RWPE1 (cell line): ENCODE measurements at regions not wholly inside any gene's neighbourhood (a gene's known extent, or its start where the extent isn't known, plus 50 kb on each side); places are given as distances from the start of the nearest gene placed in this dataset.

Experiments used
- CTCF ChIA-PET: fragments of 350-600 bp; sonication (Branson Sonifier 250); formaldehyde crosslinking; extraction: SDS; loops from one replicate; lab custom pipeline; 2021; lab: Yijun Ruan, JAX
- POLR2A ChIA-PET: fragments of 400-600 bp; formaldehyde crosslinking; extraction: SDS; loops from one replicate; lab custom pipeline; 2020; ENCODE audit warnings: antibody characterized with exemption; ENCODE audit not compliant: low non-redundant PET; lab: Yijun Ruan, JAX
- DNase-seq: peaks from one replicate; pipeline ENCODE4 v3.0.0; 2012; ENCODE audit warnings: low spot score
- H3K27ac ChIP-seq: fragments of 450-650 bp; 2 replicates; pipeline ENCODE4 v1.5.1; 2017
- TF ChIP-seq, protein P1 (sequence below): fragments of 450-650 bp; conservative IDR thresholded peaks from 2 replicates; pipeline ENCODE4 v1.5.1; 2017; ENCODE audit warnings: low read depth, mild to moderate bottlenecking

DNA sequence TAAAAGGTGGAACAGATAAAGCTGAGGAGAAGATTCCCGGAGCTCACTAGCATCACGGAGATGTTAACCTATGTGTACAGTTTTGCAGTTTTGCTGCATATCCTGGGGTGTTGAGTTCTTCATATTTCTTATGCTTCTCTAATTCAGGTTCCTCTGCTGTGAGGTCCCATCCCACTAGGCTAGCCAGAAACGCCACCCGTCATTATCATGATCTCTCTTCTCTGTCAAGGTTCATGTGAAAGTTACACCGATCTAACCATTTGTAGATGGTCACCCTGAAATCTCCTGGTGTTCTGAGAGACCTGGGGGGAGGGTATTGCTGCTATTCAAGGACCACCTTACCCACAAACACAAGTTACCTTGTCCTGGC is 136.3 kb downstream of the CCDC71L start:
- ChIA-PET CTCF (no interaction called here), POLR2A (no interaction called here)
- TF ChIP-seq, protein P1, sequence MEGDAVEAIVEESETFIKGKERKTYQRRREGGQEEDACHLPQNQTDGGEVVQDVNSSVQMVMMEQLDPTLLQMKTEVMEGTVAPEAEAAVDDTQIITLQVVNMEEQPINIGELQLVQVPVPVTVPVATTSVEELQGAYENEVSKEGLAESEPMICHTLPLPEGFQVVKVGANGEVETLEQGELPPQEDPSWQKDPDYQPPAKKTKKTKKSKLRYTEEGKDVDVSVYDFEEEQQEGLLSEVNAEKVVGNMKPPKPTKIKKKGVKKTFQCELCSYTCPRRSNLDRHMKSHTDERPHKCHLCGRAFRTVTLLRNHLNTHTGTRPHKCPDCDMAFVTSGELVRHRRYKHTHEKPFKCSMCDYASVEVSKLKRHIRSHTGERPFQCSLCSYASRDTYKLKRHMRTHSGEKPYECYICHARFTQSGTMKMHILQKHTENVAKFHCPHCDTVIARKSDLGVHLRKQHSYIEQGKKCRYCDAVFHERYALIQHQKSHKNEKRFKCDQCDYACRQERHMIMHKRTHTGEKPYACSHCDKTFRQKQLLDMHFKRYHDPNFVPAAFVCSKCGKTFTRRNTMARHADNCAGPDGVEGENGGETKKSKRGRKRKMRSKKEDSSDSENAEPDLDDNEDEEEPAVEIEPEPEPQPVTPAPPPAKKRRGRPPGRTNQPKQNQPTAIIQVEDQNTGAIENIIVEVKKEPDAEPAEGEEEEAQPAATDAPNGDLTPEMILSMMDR, result no peak
- H3K27ac ChIP-seq, result no peak overlapping the region
- DNase-seq, result no peak

DNA sequence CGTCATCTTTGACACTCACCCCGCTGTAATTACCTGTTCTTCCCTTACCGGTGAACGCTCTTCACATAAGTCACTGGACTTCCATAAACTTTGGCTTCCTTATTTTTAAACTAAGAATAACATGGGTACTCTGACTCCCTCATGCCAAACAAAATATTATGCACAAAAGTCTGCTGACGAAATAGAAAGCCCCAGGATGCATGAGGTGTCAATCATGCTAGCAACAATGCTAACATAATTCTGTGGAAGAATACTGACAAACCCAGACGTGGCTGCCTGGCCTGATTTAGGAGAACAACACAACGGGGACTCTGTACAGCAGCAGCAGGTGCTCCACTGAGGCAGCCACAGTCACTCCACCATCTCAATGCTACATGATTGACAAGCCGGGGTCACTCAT is 137.5 kb downstream of the CCDC71L start:
- TF ChIP-seq, protein P1, result no peak
- H3K27ac ChIP-seq, result no peak overlapping the region
- POLR2A ChIA-PET, result no interaction called here
- DNase-seq, result no peak
- CTCF ChIA-PET, result no interaction called here

DNA sequence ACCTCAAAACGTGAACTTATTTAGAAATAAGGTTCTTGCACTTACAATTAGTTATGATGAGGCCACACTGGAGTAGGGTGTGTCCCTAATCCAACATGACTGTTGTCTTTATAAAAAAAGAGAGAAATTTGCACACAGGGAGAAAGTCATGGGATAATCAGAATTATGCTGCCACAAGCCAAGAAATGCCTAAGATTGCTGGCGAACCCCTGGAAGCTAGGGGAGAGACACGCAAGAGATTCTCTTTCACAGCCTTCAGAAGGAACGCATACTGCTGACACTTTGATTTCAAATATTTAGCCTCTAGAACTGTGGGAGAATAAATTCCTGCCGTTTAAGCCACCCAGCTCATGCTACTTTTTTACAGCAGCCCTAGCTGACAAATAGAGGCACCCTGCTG is 138.3 kb downstream of the CCDC71L start:
- TF ChIP-seq, protein P1, result no peak
- ChIA-PET CTCF (no interaction called here), POLR2A (no interaction called here)
- no peak for DNase-seq
- H3K27ac ChIP-seq, result no peak overlapping the region

DNA sequence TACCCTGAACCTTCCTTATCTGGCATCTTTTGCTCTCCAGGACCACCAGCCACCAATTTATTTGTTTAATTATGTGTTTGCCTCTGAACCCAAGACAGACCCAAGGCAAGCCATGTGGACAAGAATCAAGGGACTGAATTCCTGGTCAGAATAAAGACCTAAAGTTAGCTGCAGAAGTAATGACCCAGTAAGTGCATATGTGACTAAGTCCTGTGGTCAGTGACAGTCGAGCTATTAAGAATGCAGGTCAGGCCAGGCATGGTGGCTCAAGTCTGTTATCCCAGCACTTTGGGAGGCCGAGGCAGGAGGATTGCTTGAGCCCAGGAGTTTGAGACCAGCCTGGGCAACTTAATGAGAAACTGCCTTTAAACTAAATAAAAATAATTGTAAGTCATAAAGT is 139.4 kb downstream of the CCDC71L start:
- no peak overlapping the region for H3K27ac ChIP-seq
- DNase-seq, result no peak
- TF ChIP-seq, protein P1, result no peak
- ChIA-PET POLR2A (no interaction called here), CTCF (no interaction called here)

DNA sequence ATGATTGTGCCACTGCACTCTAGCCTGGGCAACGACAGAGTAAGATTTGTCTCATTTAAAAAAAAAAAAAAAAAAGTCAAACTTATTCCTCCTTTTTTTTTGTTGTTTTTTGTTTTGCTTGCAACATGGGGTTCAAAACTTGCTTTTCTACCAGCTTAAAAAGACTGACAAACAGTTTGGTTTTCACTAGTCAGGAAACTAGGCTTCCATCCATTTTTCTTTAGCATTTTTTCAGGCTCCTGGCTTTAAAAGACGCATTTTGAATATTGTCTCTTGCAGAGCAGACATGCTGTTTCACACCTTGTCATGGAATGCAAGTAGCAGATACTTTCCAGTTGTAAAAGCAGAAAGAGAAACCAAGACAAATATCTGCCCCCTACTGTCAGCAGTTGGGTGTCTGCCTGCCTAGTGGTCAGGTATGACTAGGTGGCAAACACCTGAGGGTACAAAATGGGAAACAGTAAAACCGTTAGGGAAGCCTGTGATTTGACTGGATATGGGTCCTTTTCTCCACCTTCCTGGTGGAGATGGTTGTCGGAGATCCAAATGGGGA is 139.9 kb downstream of the CCDC71L start:
- no peak for DNase-seq
- ChIA-PET POLR2A (no interaction called here), CTCF (interaction anchor here (0.6 to 0.7 kb wide), 2 partner anchors 22 to 483 kb away, joined by 3 to 6 read pairs; no protein-coding TSS in a partner anchor)
- H3K27ac ChIP-seq, result no peak overlapping the region
- TF ChIP-seq, protein P1, result no peak

DNA sequence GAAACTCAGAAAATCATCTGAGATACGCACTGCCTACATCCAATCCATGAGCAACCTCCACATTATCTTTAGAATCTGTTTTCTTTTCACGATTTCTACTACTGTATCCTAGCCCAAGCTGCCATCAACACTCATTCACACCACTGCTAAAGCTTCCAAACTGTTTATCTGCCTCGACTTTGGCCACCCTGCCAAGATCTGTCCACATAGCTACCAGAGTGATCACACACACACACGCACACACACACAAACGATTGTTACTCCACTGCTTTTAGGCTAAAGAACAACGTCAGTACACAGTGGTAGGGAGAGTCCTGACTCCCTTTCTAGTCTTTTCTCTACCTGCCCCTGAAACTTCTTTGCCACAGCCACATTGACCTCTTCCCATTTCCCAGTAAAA is 142.0 kb downstream of the CCDC71L start:
- POLR2A ChIA-PET, result no interaction called here
- CTCF ChIA-PET, result no interaction called here
- H3K27ac ChIP-seq, result no peak overlapping the region
- TF ChIP-seq, protein P1, result no peak
- no peak for DNase-seq

DNA sequence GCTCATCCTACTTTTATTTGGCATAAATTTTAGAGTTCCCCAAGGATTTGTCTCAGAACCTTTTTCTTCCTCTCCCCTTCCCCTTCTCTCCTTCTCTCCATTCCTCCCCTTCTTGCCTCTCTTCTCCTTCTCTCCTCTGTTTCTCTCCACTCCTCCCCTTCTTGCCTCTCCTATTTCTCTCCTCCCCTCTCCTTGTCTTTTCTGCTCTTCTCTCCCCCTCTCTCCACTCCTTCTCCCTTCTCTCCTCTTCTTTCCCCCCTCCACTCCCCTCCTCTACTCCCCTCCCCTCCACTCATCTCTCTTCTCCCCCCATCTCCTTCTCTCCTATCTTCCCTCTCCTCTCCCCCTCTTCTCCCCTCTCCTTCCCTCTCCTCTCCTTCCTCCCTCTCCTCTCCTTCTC is 142.7 kb downstream of the CCDC71L start:
- ChIA-PET CTCF (interaction anchor here (0.6 to 0.7 kb wide), 2 partner anchors 333 to 630 kb away, joined by 3 read pairs; no protein-coding TSS in a partner anchor), POLR2A (no interaction called here)
- no peak for DNase-seq
- TF ChIP-seq, protein P1, result no peak
- H3K27ac ChIP-seq, result no peak overlapping the region
